22Rv1 (cell line): ENCODE measurements at regions not wholly inside any gene's neighbourhood (a gene's known extent, or its start where the extent isn't known, plus 50 kb on each side); places are given as distances from the start of the nearest gene placed in this dataset.

Experiments
- CTCF ChIP-seq: fragments of 450-650 bp; IDR thresholded peaks from 2 replicates; pipeline ENCODE4 v1.5.1; 2017; ENCODE audit warnings: mild to moderate bottlenecking
- ZFX ChIP-seq: fragments of 450-650 bp; IDR thresholded peaks from 2 replicates; pipeline ENCODE4 v1.6.1; 2017; ENCODE audit warnings: antibody characterized with exemption, borderline replicate concordance

GRCh38 chr12:19572920-19573558 is 133.7 kb downstream of the AEBP2 start:
- TF ChIP-seq CTCF (peak; percentile 90), ZFX (no peak)
